Memory B cell (primary cell): ENCODE measurements at regions not wholly inside any gene's neighbourhood (a gene's known extent, or its start where the extent isn't known, plus 50 kb on each side); places are given as distances from the start of the nearest gene placed in this dataset.
"Not testable (repeated sequence)": the region's sequence is repeated elsewhere in the genome, so short reads cannot be mapped to it uniquely, and the experiment has no call there.

Experiments used
- ATAC-seq: fragments of 150-1000 bp; cut with Tn5 transposase; 2 replicates; pipeline ENCODE4 v1.10.0; 2021; ENCODE audit warnings: low read depth, mild to moderate bottlenecking, moderate library complexity
- DNase-seq, 2 donors: peaks; one replicate each; pipeline ENCODE4 v3.0.0; 2022; ENCODE audit warnings: low spot score in 2 of 2
- H3K27ac Mint-ChIP-seq: one replicate; pipeline ENCODE4 v1.8.0; 2022; ENCODE audit warnings: mild to moderate bottlenecking, moderate library complexity, mixed read lengths
- H3K27me3 Mint-ChIP-seq: one replicate; pipeline ENCODE4 v1.8.0; 2022; ENCODE audit warnings: mixed read lengths
- H3K36me3 Mint-ChIP-seq: one replicate; pipeline ENCODE4 v1.8.0; 2022; ENCODE audit warnings: mild to moderate bottlenecking, mixed read lengths
- H3K4me1 Mint-ChIP-seq: one replicate; pipeline ENCODE4 v1.8.0; 2022; ENCODE audit warnings: mixed read lengths
- H3K4me3 Mint-ChIP-seq: one replicate; pipeline ENCODE4 v1.8.0; 2022; ENCODE audit warnings: mild to moderate bottlenecking, moderate library complexity, mixed read lengths
- H3K9me3 Mint-ChIP-seq: one replicate; pipeline ENCODE4 v1.8.0; 2022; ENCODE audit warnings: mixed read lengths

DNA sequence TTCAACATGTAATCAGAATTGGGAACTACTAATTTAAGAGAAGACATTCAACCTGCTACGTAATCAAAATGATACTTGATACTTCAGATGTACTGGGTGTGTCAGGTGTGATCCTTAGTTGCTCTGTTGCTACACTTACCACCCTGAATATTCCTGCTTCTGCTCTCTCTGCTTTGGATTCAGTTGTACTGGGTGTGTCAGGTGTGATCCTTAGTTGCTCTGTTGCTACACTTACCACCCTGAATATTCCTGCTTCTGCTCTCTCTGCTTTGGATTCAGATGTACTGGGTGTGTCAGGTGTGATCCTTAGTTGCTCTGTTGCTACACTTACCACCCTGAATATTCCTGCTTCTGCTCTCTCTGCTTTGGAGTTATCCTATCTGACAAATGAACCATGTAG lies 290.2 kb downstream of the RAB38 start:
- not testable (repeated sequence) for H3K4me3 Mint-ChIP-seq, H3K27me3 Mint-ChIP-seq, H3K36me3 Mint-ChIP-seq

DNA sequence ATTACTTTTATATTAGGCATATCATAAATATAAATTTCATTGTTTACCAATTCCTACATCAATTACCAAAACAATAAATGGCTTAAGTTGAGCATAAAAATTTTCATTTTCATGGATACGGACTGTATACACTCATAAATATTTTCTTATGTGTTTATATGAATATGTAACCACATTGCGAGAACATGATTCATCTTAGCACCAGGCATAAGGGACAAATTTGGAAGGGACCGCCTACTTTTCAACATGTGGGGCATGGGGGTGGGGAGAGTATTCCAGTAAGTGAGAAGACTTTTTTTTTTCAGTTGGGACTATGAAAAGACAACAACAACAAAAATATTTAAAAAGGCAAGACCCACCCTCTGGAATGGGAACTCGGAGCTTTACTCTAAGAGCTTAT lies 296.1 kb downstream of the RAB38 start:
- no peaks in the 10 kb centered on the region for H3K36me3 Mint-ChIP-seq
- no peaks in the 10 kb centered on the region for H3K9me3 Mint-ChIP-seq
- H3K27ac Mint-ChIP-seq, result no peak overlapping the region
- no peaks in the 10 kb centered on the region for H3K4me1 Mint-ChIP-seq
- no peaks in the 10 kb centered on the region for H3K27me3 Mint-ChIP-seq
- DNase-seq (no peak), ATAC-seq (no peak)
- no peak overlapping the region for H3K4me3 Mint-ChIP-seq

More for the DNA sequence above, 290.2 kb downstream of the RAB38 start:
- ATAC-seq, H3K4me1 Mint-ChIP-seq, H3K9me3 Mint-ChIP-seq, H3K27ac Mint-ChIP-seq, DNase-seq: not testable (repeated sequence)

DNA sequence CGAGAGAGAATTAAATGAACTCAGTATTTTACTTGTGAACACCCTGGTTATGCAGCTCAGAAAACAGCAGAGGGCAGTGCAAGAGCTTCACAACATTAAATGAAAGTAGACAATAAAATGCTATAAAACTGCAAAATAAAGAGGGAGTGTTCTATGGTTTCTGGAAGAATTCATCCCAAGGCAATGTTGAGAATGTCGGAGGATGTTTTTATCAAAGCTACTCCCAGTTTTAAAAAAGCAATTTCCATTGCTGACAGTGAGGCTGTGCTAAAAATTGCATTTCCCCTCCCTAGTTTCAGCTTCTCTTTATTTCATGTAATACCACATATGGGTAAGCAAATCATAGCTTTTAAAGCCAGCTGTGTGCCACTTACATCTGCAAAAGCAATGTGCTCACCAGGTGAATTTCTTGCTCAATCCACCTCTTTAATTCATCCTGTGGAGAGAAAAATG lies 296.8 kb downstream of the RAB38 start:
- Mint-ChIP-seq H3K4me3 (no peak overlapping the region), H3K36me3 (no peaks in the 10 kb centered on the region), H3K9me3 (no peaks in the 10 kb centered on the region), H3K27ac (no peak overlapping the region), H3K27me3 (no peaks in the 10 kb centered on the region), H3K4me1 (no peaks in the 10 kb centered on the region)
- no peak for ATAC-seq
- no peak for DNase-seq

DNA sequence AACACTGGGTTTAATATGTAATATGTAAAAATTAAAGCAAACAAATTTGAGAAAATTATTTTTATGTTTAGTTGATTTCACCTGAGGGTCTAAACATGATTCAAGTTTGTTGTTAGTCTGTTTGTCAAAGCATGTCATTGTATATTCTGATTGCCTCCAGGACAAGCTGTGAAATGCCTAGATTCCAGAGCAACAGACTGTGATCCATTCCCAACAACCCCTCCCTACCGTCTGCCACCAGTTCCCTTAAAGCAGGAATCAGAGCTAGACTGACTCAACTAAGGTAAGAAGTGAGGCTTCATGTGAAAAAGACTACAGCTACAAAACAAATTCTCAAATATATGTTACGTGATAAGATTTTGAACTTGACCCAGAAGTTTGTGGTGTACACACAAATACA lies 304.2 kb downstream of the RAB38 start:
- H3K9me3 Mint-ChIP-seq, result peaks cover 3% of the 10 kb centered on the region
- no peak overlapping the region for H3K27ac Mint-ChIP-seq
- no peaks in the 10 kb centered on the region for H3K36me3 Mint-ChIP-seq
- ATAC-seq (no peak), DNase-seq (no peak)
- no peaks in the 10 kb centered on the region for H3K27me3 Mint-ChIP-seq
- no peaks in the 10 kb centered on the region for H3K4me1 Mint-ChIP-seq
- no peak overlapping the region for H3K4me3 Mint-ChIP-seq

DNA sequence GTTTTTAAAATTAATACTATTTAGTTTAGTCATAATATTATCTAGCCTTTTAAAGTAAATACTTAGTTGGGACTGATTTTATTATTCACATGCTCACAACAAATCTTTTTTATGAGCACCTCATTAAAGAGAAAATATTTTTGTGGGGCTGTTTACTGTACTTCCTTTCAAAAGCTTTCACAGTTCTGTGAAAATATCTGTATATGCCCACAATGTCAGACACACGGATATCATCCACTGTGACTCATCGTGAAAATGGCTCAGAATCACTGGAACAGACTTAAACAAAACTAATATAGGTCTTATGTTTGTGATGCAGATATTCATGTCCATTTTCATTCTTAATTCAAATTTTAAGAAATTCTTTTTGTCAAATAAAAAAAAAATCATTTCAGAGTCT lies 305.2 kb downstream of the RAB38 start:
- H3K4me1 Mint-ChIP-seq, result no peaks in the 10 kb centered on the region
- DNase-seq (no peak), ATAC-seq (no peak)
- H3K27me3 Mint-ChIP-seq, result no peaks in the 10 kb centered on the region
- peaks cover 4% of the 10 kb centered on the region for H3K9me3 Mint-ChIP-seq
- no peaks in the 10 kb centered on the region for H3K36me3 Mint-ChIP-seq
- no peak overlapping the region for H3K27ac Mint-ChIP-seq
- no peak overlapping the region for H3K4me3 Mint-ChIP-seq

DNA sequence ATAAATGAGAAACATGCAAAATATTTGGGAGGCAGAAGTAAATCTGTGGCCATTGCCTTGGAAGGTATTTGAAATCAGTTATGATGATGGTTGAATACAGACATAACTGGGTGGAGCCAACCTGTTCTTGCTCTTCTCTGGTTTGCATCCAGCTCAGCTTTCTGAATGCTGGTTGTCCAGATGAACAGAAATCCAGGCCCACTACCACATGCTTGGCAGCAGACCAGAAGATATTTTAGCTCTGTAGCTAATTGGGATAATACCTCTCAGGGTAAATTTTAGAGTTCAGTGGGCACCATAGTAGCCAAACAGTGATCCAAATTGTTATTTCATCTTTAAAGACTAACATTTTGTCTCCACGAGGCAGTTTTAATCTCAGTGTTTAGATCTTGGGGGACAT lies 308.3 kb downstream of the RAB38 start:
- H3K27me3 Mint-ChIP-seq, result no peaks in the 10 kb centered on the region
- no peak for DNase-seq
- ATAC-seq, result no peak
- H3K4me3 Mint-ChIP-seq, result no peak overlapping the region
- no peak overlapping the region for H3K27ac Mint-ChIP-seq
- no peaks in the 10 kb centered on the region for H3K4me1 Mint-ChIP-seq
- no peaks in the 10 kb centered on the region for H3K36me3 Mint-ChIP-seq
- H3K9me3 Mint-ChIP-seq, result peaks cover 3% of the 10 kb centered on the region

DNA sequence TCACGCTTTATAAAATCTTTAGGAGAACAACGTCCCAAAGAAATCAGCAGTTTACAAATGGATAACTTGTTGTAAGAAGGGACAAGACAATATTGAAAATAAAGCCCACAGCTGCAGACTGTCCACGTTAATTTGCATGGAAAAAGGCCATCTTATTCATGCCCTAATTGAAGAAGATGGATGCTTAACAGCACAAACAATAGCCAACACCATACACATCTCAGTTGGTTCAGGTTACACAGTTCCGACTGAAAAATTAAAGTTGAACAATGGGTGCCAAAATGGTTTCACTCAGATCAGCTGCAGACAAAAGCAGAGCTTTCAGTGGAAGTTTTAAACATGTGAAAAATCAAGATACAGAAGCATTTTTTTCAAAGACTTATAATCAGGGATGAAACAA lies 314.2 kb downstream of the RAB38 start:
- DNase-seq, result no peak
- no peak overlapping the region for H3K4me3 Mint-ChIP-seq

DNA sequence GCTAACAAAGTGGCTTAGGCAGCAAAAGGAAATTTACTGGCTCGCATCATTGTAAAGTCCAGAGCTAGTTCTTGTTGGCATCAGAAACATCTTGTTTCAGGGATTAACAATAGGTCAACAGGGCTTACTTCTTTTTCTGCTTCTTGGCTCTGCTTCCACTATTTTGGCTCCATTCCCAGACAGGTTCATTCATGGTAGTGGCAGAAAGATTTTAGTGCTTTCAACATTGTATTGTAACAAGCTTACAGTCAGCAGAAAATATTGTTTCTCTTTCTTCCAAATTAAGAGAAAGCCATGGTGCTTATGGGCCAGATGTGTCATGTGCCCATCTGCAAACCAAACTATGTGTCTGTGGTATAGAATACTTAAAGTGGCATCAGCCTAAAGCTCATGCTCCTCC lies 315.6 kb downstream of the RAB38 start:
- Mint-ChIP-seq H3K36me3 (no peaks in the 10 kb centered on the region), H3K9me3 (no peaks in the 10 kb centered on the region), H3K27ac (no peak overlapping the region), H3K4me3 (no peak overlapping the region), H3K4me1 (no peaks in the 10 kb centered on the region), H3K27me3 (no peaks in the 10 kb centered on the region)
- ATAC-seq, result no peak
- no peak for DNase-seq

More for the DNA sequence above, 314.2 kb downstream of the RAB38 start:
- H3K27ac Mint-ChIP-seq, result no peak overlapping the region
- no peaks in the 10 kb centered on the region for H3K36me3 Mint-ChIP-seq
- no peak for ATAC-seq
- peaks cover 1% of the 10 kb centered on the region for H3K9me3 Mint-ChIP-seq
- no peaks in the 10 kb centered on the region for H3K27me3 Mint-ChIP-seq
- no peaks in the 10 kb centered on the region for H3K4me1 Mint-ChIP-seq

DNA sequence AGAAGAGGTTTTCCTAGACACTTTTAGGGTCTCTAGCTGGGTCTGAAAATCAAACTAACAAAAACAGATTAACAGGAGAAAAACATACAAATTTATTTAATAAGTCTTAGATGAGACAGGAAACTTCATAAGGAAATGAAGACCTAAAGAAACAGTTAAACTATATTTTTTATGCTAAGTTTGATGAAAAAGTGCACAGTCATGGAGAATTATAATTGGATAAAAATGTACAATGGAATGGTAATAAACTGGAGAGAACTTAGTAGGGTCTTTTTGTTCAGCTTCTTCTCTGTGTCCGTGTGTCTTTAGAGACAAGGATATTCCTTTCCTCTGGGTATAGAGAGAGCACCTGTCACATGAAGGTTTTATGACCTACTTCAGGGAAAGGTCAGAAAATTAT lies 323.4 kb downstream of the RAB38 start:
- no peak overlapping the region for H3K27ac Mint-ChIP-seq
- H3K36me3 Mint-ChIP-seq, result no peaks in the 10 kb centered on the region
- no peak for ATAC-seq
- H3K9me3 Mint-ChIP-seq, result peaks cover 3% of the 10 kb centered on the region
- no peaks in the 10 kb centered on the region for H3K4me1 Mint-ChIP-seq
- H3K4me3 Mint-ChIP-seq, result no peak overlapping the region
- no peak for DNase-seq
- H3K27me3 Mint-ChIP-seq, result no peaks in the 10 kb centered on the region

DNA sequence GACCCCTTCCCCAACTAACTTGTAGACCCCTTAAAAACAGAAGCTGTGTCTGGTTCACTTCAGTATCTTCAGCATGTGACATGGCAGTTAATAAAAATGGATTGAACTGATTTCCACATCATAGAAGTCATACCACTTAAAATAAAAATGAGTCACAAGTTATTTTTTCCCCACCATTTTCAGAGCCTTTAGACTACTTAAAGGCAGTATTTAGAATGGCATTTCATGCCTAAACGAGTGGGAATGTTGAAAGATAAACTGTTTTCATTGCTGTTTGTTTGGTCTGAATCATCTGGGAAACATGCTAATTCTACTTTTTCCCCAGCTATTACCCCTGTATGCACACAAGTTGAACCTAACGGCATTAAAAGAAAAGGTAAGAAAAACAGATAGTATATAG lies 324.0 kb downstream of the RAB38 start:
- H3K9me3 Mint-ChIP-seq, result peaks cover 3% of the 10 kb centered on the region
- H3K36me3 Mint-ChIP-seq, result no peaks in the 10 kb centered on the region
- no peak for DNase-seq

DNA sequence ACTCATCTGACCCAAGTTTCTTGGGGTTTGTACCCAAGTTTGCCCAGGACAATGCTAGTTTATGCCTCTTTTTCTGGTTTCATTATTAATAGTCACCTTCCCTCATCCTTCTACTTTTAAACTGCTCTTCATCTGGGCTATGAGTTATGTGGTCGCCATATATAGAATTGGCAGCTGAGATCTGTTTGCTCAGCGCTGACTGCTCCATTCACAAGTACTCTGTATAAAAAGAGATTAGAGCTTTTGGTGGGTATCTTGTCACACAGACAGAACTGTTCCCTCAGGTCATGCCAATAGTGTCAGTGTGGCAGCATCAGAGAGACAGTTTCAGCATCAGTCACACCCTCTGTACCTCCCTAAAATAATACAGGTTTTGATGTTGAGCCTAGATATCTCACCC lies 326.0 kb downstream of the RAB38 start:
- no peak overlapping the region for H3K4me3 Mint-ChIP-seq
- H3K27ac Mint-ChIP-seq, result no peak overlapping the region
- H3K9me3 Mint-ChIP-seq, result peaks cover 6% of the 10 kb centered on the region
- no peaks in the 10 kb centered on the region for H3K27me3 Mint-ChIP-seq
- ATAC-seq (no peak), DNase-seq (no peak)
- H3K36me3 Mint-ChIP-seq, result no peaks in the 10 kb centered on the region
- H3K4me1 Mint-ChIP-seq, result no peaks in the 10 kb centered on the region

More for the DNA sequence above, 324.0 kb downstream of the RAB38 start:
- Mint-ChIP-seq H3K27ac (no peak overlapping the region), H3K4me3 (no peak overlapping the region), H3K4me1 (no peaks in the 10 kb centered on the region), H3K27me3 (no peaks in the 10 kb centered on the region)
- no peak for ATAC-seq

DNA sequence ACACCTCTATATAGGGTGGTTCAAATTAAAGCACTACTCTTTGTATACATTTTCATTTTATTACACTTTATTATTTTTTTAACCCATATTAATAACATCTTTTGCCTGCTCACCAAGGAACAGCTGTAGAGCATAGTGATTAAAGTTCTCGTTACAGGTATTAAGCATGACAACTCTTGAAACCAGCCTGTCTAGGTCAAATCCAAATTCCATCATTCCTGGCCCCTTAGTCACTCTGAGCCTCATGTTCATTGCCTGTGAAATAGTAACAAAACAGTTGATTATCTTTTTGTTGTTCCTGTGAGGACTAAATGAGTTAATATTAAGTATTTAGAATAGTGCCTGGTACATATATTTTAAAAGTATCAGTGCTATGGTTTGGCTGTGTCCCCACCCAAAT lies 334.5 kb downstream of the RAB38 start:
- H3K27me3 Mint-ChIP-seq, result no peaks in the 10 kb centered on the region

DNA sequence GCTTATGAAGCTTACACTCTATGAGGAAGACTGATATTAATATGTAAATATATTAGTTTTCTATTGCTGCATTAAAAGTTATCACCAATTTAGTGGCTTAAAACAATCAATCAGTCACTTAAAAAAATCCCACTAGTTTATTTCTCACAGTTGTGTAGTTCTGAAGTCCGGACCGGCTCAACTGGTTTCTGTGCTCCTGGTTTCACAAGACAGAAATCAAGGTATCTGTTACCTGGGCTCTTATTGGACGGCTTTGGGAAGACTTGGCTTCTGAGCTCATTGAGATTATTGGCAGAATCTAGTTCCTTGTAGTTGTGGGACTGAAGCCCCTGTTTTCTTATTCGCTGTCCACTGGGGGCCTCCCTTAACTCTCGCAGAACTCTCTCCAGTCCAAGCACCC lies 343.0 kb downstream of the RAB38 start:
- H3K27me3 Mint-ChIP-seq, result no peaks in the 10 kb centered on the region
- H3K27ac Mint-ChIP-seq, result no peak overlapping the region
- H3K4me3 Mint-ChIP-seq, result no peak overlapping the region
- DNase-seq (no peak), ATAC-seq (no peak)
- H3K4me1 Mint-ChIP-seq, result no peaks in the 10 kb centered on the region
- H3K9me3 Mint-ChIP-seq, result peaks cover 2% of the 10 kb centered on the region
- H3K36me3 Mint-ChIP-seq, result no peaks in the 10 kb centered on the region

More for the DNA sequence above, 334.5 kb downstream of the RAB38 start:
- Mint-ChIP-seq H3K4me1 (no peaks in the 10 kb centered on the region), H3K9me3 (peaks cover 5% of the 10 kb centered on the region), H3K4me3 (no peak overlapping the region), H3K36me3 (no peaks in the 10 kb centered on the region), H3K27ac (no peak overlapping the region)
- ATAC-seq (no peak), DNase-seq (no peak)

DNA sequence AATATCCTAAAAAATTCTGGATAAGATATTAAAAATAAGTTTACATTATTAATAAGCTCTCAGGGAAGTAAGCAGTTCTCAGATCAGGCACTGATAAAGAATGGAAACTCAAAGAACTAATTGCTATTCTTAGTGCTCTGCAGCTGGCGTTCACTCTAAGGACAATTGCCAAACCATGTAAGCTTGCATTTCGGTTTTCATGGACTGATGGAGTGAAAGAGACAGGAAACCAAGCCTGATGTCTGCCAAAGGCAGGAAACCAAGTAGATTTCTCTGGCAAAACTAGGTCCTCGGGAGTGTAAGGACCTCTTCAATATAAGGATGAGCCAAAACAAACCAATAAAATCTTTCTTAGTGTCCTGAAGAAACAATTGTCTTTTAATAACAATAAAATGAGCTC lies 355.2 kb downstream of the RAB38 start:
- H3K27ac Mint-ChIP-seq, result no peak overlapping the region
- DNase-seq, result no peak
- no peak for ATAC-seq
- H3K36me3 Mint-ChIP-seq, result no peaks in the 10 kb centered on the region
- H3K4me1 Mint-ChIP-seq, result no peaks in the 10 kb centered on the region
- H3K4me3 Mint-ChIP-seq, result no peak overlapping the region
- no peaks in the 10 kb centered on the region for H3K27me3 Mint-ChIP-seq
- H3K9me3 Mint-ChIP-seq, result peaks cover 4% of the 10 kb centered on the region

DNA sequence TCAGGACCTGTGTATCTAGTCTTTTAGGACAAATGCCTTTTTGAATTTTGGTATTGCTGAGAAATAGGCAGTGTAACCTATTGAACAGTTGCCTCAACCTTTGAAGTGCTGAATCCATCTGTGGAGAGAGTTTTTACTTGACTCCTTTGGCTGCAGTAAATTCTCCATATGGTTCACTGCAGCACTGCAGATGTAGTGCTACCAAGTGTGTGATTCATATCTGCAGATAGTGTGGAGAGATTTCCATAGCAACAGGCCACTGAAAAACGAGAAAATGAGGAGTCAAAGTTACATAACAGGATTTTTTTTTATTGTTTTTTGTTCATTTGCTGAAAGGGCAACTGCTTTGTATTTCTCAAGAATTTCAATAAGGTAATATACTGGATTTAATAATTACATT lies 356.1 kb downstream of the RAB38 start:
- Mint-ChIP-seq H3K4me3 (no peak overlapping the region), H3K27me3 (no peaks in the 10 kb centered on the region), H3K4me1 (no peaks in the 10 kb centered on the region), H3K27ac (no peak overlapping the region), H3K36me3 (no peaks in the 10 kb centered on the region), H3K9me3 (peaks cover 2% of the 10 kb centered on the region)
- ATAC-seq (no peak), DNase-seq (no peak)
